ENCODE measurements at regions not wholly inside any gene's neighbourhood (a gene's known extent, or its start where the extent isn't known, plus 50 kb on each side); places are given as distances from the start of the nearest gene placed in this dataset.

DNA sequence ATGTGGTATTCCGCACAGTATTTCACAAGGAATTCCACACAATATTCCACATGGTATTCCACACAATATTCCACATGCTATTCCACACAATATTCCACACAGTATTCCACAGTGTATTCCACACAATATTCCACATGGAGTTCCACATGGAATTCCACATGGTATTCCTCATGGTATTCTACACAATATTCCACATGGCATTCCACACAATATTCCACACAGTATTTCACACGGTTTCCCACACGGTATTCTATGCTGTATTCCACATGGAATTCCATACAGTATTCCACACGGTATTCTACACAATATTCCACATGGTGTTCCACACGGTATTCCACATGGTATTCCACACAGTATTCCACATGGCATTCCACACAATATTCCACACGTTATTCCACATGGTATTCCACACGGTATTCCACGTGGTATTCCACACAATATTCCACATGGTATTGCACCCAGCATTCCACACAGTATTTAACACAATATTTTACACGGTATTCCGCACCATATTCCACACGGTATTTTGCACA, 137.3 kb upstream of the CHST15 start (continued):
- no peak for TF ChIP-seq CBFB (CRISPR knock-in tag; IDR thresholded peaks at IDR 0.05; ENCODE audit: low read depth)
- TF ChIP-seq, protein P1, sequence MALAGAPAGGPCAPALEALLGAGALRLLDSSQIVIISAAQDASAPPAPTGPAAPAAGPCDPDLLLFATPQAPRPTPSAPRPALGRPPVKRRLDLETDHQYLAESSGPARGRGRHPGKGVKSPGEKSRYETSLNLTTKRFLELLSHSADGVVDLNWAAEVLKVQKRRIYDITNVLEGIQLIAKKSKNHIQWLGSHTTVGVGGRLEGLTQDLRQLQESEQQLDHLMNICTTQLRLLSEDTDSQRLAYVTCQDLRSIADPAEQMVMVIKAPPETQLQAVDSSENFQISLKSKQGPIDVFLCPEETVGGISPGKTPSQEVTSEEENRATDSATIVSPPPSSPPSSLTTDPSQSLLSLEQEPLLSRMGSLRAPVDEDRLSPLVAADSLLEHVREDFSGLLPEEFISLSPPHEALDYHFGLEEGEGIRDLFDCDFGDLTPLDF (CRISPR knock-in tag; IDR thresholded peaks at IDR 0.05) = no peak
- no peak for TF ChIP-seq RORB (CRISPR knock-in tag; IDR thresholded peaks at IDR 0.05)
- TF ChIP-seq, protein P2, sequence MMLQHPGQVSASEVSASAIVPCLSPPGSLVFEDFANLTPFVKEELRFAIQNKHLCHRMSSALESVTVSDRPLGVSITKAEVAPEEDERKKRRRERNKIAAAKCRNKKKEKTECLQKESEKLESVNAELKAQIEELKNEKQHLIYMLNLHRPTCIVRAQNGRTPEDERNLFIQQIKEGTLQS (CRISPR knock-in tag; conservative IDR thresholded peaks at IDR 0.05) = no peak
- TF ChIP-seq, protein P3, sequence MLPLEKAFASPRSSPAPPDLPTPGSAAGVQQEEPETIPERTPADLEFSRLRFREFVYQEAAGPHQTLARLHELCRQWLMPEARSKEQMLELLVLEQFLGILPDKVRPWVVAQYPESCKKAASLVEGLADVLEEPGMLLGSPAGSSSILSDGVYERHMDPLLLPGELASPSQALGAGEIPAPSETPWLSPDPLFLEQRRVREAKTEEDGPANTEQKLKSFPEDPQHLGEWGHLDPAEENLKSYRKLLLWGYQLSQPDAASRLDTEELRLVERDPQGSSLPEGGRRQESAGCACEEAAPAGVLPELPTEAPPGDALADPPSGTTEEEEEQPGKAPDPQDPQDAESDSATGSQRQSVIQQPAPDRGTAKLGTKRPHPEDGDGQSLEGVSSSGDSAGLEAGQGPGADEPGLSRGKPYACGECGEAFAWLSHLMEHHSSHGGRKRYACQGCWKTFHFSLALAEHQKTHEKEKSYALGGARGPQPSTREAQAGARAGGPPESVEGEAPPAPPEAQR (CRISPR knock-in tag; IDR thresholded peaks at IDR 0.05) = no peak
- TF ChIP-seq ZNF263 (CRISPR knock-in tag; IDR thresholded peaks at IDR 0.05; ENCODE audit: low read depth) = no peak
- no peak for TF ChIP-seq MYBL2 (CRISPR knock-in tag; IDR thresholded peaks at IDR 0.05)
- no peak for TF ChIP-seq ESRRA (CRISPR knock-in tag; IDR thresholded peaks at IDR 0.05; ENCODE audit: borderline replicate concordance)
- TF ChIP-seq, protein P4, sequence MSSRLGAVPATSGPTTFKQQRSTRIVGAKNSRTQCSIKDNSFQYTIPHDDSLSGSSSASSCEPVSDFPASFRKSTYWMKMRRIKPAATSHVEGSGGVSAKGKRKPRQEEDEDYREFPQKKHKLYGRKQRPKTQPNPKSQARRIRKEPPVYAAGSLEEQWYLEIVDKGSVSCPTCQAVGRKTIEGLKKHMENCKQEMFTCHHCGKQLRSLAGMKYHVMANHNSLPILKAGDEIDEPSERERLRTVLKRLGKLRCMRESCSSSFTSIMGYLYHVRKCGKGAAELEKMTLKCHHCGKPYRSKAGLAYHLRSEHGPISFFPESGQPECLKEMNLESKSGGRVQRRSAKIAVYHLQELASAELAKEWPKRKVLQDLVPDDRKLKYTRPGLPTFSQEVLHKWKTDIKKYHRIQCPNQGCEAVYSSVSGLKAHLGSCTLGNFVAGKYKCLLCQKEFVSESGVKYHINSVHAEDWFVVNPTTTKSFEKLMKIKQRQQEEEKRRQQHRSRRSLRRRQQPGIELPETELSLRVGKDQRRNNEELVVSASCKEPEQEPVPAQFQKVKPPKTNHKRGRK (CRISPR knock-in tag; IDR thresholded peaks at IDR 0.05; ENCODE audit: borderline replicate concordance) = no peak

DNA sequence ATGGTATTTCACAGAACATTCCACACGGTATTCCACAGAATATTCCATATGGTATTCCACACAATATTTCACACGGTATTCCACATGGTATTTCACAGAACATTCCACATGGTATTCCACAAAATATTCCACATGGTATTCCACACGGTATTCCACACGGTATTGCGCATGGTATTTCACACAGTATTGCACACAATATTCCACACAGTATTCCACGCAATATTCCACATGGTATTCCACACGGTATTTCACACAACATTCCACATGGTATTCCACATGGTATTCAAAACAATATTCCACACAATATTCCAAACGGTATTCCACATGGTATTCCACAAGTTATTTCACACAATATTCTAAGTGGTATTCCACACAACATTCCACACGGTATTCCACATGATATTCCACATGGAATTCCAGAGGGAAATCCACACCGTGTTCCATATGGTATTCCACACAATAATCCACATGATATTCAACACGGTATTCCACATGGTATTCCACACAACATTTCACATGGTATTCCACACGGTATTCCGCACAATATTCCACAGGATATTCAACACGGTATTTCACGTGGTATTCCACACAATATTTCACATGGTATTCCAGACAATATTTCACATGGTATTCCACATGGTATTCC, 136.7 kb upstream of the CHST15 start:
- peaks cover 29% of the 10 kb centered on the region for H3K36me3 Mint-ChIP-seq
- H3K27ac Mint-ChIP-seq = no peak overlapping the region
- TF ChIP-seq ZBTB21 (CRISPR knock-in tag; IDR thresholded peaks at IDR 0.05; ENCODE audit: borderline replicate concordance) (no peak), JAZF1 (CRISPR knock-in tag; IDR thresholded peaks at IDR 0.05) (no peak), EMX1 (CRISPR knock-in tag; IDR thresholded peaks at IDR 0.05) (no peak), ZNF396 (CRISPR knock-in tag; IDR thresholded peaks at IDR 0.05; ENCODE audit: borderline replicate concordance) (no peak), ZNF671 (CRISPR knock-in tag; IDR thresholded peaks at IDR 0.05) (no peak)
- TF ChIP-seq, protein P5, sequence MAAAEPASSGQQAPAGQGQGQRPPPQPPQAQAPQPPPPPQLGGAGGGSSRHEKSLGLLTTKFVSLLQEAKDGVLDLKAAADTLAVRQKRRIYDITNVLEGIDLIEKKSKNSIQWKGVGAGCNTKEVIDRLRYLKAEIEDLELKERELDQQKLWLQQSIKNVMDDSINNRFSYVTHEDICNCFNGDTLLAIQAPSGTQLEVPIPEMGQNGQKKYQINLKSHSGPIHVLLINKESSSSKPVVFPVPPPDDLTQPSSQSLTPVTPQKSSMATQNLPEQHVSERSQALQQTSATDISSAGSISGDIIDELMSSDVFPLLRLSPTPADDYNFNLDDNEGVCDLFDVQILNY (CRISPR knock-in tag; IDR thresholded peaks at IDR 0.05) = no peak
- TF ChIP-seq, protein P6, sequence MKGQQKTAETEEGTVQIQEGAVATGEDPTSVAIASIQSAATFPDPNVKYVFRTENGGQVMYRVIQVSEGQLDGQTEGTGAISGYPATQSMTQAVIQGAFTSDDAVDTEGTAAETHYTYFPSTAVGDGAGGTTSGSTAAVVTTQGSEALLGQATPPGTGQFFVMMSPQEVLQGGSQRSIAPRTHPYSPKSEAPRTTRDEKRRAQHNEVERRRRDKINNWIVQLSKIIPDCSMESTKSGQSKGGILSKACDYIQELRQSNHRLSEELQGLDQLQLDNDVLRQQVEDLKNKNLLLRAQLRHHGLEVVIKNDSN (CRISPR knock-in tag; IDR thresholded peaks at IDR 0.05) = no peak
- TF ChIP-seq, protein P7, sequence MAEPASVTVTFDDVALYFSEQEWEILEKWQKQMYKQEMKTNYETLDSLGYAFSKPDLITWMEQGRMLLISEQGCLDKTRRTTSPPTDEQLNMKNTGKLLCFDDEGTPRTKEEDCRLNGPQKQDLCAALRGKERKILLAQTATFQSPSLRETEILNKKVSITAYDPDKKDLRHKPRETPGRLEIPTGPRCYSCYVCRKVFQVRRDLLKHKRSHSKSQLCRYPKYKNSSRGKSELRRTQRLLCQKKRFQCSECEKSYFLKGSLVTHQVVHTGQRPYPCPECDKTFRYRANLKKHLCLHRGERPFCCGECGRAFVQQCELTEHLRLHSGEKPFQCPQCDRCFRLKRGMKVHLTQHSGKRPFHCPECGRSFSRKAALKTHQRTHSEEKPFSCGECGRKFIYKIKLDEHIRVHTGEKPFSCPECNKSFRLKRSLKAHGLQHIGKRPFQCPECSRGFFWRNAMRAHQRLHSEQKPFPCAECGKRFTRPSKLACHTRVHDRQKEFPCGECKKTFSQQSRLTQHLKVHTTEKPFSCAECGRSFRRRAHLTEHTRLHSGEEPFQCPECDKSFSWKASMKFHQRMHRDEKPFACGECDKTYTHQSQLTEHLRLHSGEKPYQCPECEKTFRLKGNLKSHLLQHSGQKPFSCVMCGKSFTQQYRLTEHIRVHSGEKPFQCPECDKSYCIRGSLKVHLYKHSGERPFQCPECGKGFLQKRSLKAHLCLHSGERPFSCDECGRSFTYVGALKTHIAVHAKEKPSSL (CRISPR knock-in tag; conservative IDR thresholded peaks at IDR 0.05) = no peak
- TF ChIP-seq, protein P8, sequence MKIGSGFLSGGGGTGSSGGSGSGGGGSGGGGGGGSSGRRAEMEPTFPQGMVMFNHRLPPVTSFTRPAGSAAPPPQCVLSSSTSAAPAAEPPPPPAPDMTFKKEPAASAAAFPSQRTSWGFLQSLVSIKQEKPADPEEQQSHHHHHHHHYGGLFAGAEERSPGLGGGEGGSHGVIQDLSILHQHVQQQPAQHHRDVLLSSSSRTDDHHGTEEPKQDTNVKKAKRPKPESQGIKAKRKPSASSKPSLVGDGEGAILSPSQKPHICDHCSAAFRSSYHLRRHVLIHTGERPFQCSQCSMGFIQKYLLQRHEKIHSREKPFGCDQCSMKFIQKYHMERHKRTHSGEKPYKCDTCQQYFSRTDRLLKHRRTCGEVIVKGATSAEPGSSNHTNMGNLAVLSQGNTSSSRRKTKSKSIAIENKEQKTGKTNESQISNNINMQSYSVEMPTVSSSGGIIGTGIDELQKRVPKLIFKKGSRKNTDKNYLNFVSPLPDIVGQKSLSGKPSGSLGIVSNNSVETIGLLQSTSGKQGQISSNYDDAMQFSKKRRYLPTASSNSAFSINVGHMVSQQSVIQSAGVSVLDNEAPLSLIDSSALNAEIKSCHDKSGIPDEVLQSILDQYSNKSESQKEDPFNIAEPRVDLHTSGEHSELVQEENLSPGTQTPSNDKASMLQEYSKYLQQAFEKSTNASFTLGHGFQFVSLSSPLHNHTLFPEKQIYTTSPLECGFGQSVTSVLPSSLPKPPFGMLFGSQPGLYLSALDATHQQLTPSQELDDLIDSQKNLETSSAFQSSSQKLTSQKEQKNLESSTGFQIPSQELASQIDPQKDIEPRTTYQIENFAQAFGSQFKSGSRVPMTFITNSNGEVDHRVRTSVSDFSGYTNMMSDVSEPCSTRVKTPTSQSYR (CRISPR knock-in tag; IDR thresholded peaks at IDR 0.05) = no peak
- H3K4me3 Mint-ChIP-seq = no peak overlapping the region
- ATAC-seq = no peak
- CTCF ChIA-PET = no interaction called here
- no peaks in the 10 kb centered on the region for H3K27me3 Mint-ChIP-seq (ENCODE audit: low read depth)
- H3K9me3 Mint-ChIP-seq = peaks cover 54% of the 10 kb centered on the region
- POLR2A ChIA-PET = no interaction called here
- no peaks in the 10 kb centered on the region for H3K4me1 Mint-ChIP-seq
- DNase-seq (ENCODE audit: low spot score) = no peak

All from WTC11 (cell line).